ENCODE measurements at regions not wholly inside any gene's neighbourhood (a gene's known extent, or its start where the extent isn't known, plus 50 kb on each side); places are given as distances from the start of the nearest gene placed in this dataset.

DNA sequence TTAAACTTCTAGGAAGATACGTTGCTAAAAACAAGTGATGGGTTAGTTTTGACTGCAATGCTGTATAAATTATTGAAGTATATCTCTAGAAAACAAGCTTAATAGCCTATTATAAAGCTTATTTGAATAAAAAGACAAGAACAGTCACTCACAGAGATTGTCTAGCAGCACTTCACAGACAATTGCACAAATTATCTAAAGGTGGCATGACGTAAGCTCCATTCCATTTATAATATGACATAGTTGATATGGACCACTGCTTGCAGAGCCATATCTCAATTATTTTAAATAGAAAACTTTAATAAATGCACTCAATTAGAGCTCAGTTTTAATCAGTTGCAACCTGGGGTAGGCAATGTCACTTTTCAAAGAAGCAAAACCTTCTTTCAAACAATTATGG is 319.9 kb upstream of the GBE1 start:
- peaks cover 65% of the 10 kb centered on the region for H3K4me1 ChIP-seq (ENCODE audit: insufficient read depth, low read length)
- peak overlapping the region; percentile 74 for H3K4me2 ChIP-seq (ENCODE audit: low read length)
- H3K4me3 ChIP-seq (ENCODE audit: low read length), result no peak overlapping the region
- ChIA-PET POLR2A (ENCODE audit: unreplicated experiment) (interaction anchor here (0.5 kb wide), 2 partner anchors 229 to 322 kb away, joined by 3 to 4 read pairs; no protein-coding TSS in a partner anchor), CTCF (interaction anchor here (0.6 kb wide), 1 partner anchor 248 kb away, joined by 3 read pairs; no protein-coding TSS in a partner anchor)
- H3F3A ChIP-seq (ENCODE audit: low read length, unreplicated experiment), result no peaks in the 10 kb centered on the region
- no peaks in the 10 kb centered on the region for H3K36me3 ChIP-seq (ENCODE audit: low read depth, low read length)
- H2AFZ ChIP-seq (ENCODE audit: low read length), result no peak overlapping the region
- no TSS peak for BruUV-seq (replicated peaks)
- H3K9me3 ChIP-seq (ENCODE audit: low read length), result no peaks in the 10 kb centered on the region
- no peaks in the 10 kb centered on the region for H3K9me2 ChIP-seq (replicated peaks; ENCODE audit: low read length)
- H3K9ac ChIP-seq (ENCODE audit: low read length), result no peak overlapping the region; the same call in 1 of the 2 replicates
- no peaks in the 10 kb centered on the region for H3K79me2 ChIP-seq (ENCODE audit: low read length)
- H4K20me1 ChIP-seq (ENCODE audit: low read length), result no peaks in the 10 kb centered on the region
- ATAC-seq (no peak), DNase-seq (no peak)
- no peaks in the 10 kb centered on the region for H3K27me3 ChIP-seq (ENCODE audit: low read length)
- no peak for TF ChIP-seq EZH2phosphoT487 (IDR thresholded peaks at IDR 0.05; ENCODE audit: borderline replicate concordance, low read length)
- no peak for TF ChIP-seq EZH2 (IDR thresholded peaks at IDR 0.05; ENCODE audit: low read length, unreplicated experiment)
- TF ChIP-seq, protein P1, sequence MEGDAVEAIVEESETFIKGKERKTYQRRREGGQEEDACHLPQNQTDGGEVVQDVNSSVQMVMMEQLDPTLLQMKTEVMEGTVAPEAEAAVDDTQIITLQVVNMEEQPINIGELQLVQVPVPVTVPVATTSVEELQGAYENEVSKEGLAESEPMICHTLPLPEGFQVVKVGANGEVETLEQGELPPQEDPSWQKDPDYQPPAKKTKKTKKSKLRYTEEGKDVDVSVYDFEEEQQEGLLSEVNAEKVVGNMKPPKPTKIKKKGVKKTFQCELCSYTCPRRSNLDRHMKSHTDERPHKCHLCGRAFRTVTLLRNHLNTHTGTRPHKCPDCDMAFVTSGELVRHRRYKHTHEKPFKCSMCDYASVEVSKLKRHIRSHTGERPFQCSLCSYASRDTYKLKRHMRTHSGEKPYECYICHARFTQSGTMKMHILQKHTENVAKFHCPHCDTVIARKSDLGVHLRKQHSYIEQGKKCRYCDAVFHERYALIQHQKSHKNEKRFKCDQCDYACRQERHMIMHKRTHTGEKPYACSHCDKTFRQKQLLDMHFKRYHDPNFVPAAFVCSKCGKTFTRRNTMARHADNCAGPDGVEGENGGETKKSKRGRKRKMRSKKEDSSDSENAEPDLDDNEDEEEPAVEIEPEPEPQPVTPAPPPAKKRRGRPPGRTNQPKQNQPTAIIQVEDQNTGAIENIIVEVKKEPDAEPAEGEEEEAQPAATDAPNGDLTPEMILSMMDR (conservative IDR thresholded peaks at IDR 0.05; ENCODE audit: low read depth, low read length), result no peak
- intact Hi-C loops (cut with micrococcal nuclease), result loop anchor here (10.0 kb wide), 1 partner anchor 393 kb away; no protein-coding TSS in a partner anchor
- peak overlapping the region; percentile 72 for H3K27ac ChIP-seq (ENCODE audit: low read length)

DNA sequence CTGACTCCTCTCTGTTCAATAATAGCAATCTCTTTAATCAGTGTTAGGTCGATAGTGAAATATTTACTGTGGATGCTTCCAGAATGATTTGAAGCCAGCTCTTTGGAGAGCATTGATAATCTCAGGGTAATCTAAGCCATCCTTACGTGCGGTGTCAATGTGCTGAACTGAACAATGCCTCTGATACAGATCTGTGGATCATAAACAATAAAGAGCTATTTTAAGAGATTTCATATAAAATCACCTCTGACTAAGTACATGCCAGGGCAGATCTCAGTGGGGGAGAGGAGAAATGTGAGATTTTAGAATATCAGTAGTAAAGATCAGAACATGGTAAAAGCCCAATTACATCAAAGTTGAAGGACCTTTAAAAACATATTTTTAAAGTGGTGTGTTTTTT is 319.3 kb upstream of the GBE1 start:
- Histone ChIP-seq H3K27me3 (ENCODE audit: low read length) (no peaks in the 10 kb centered on the region), H3K4me3 (ENCODE audit: low read length) (peak overlapping the region; percentile 8; the same call in 1 of the 2 replicates), H3K36me3 (ENCODE audit: low read depth, low read length) (no peaks in the 10 kb centered on the region), H3F3A (ENCODE audit: low read length, unreplicated experiment) (no peaks in the 10 kb centered on the region), H3K79me2 (ENCODE audit: low read length) (no peaks in the 10 kb centered on the region), H3K9me2 (replicated peaks; ENCODE audit: low read length) (no peaks in the 10 kb centered on the region), H3K9ac (ENCODE audit: low read length) (peak overlapping the region; percentile 32; the same call in 1 of the 2 replicates), H3K9me3 (ENCODE audit: low read length) (no peaks in the 10 kb centered on the region), H2AFZ (ENCODE audit: low read length) (peak overlapping the region; percentile 25), H3K27ac (ENCODE audit: low read length) (peak overlapping the region; percentile 72), H3K4me2 (ENCODE audit: low read length) (peak overlapping the region; percentile 74), H4K20me1 (ENCODE audit: low read length) (no peaks in the 10 kb centered on the region), H3K4me1 (ENCODE audit: insufficient read depth, low read length) (peaks cover 59% of the 10 kb centered on the region)
- no peak for TF ChIP-seq EZH2 (IDR thresholded peaks at IDR 0.05; ENCODE audit: low read length, unreplicated experiment)
- no peak for TF ChIP-seq EZH2phosphoT487 (IDR thresholded peaks at IDR 0.05; ENCODE audit: borderline replicate concordance, low read length)
- TF ChIP-seq, protein P1 (conservative IDR thresholded peaks at IDR 0.05; ENCODE audit: low read depth, low read length), result no peak
- DNase-seq (peak; percentile 61), ATAC-seq (peak; percentile 60)
- ChIA-PET CTCF (no interaction called here), POLR2A (ENCODE audit: unreplicated experiment) (interaction anchor here (0.5 kb wide), 2 partner anchors 229 to 321 kb away, joined by 3 to 4 read pairs; no protein-coding TSS in a partner anchor)
- no TSS peak for BruUV-seq (replicated peaks)
- intact Hi-C loops (cut with micrococcal nuclease), result loop anchor here (10.0 kb wide), 1 partner anchor 394 kb away; no protein-coding TSS in a partner anchor

DNA sequence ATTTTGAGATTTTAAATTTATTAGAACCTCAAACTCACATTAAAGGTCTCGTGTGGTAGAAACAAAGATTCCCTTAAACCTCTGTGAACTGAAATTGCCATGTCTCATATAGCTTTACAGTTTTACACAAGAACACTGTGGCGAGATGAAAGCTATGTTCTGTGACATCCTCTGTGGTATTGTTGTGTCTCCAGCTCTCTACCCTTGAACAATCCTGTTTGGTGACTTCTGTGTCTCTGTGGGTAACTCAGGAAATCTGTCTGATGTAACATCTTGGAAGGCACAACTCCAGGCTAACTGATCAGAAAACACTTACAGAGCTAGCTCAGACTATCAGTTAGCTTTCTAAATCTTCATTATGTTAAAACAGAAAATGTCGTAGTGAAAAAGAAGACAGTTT is 318.8 kb upstream of the GBE1 start:
- TF ChIP-seq EZH2 (IDR thresholded peaks at IDR 0.05; ENCODE audit: low read length, unreplicated experiment) (no peak), EZH2phosphoT487 (IDR thresholded peaks at IDR 0.05; ENCODE audit: borderline replicate concordance, low read length) (no peak)
- TF ChIP-seq, protein P1 (conservative IDR thresholded peaks at IDR 0.05; ENCODE audit: low read depth, low read length), result no peak
- Histone ChIP-seq H3K27me3 (ENCODE audit: low read length) (no peaks in the 10 kb centered on the region), H3K36me3 (ENCODE audit: low read depth, low read length) (no peaks in the 10 kb centered on the region), H3K4me1 (ENCODE audit: insufficient read depth, low read length) (peaks cover 54% of the 10 kb centered on the region), H3K27ac (ENCODE audit: low read length) (peak overlapping the region; percentile 72), H3K9me3 (ENCODE audit: low read length) (no peaks in the 10 kb centered on the region), H3K9ac (ENCODE audit: low read length) (peak overlapping the region; percentile 32; the same call in 1 of the 2 replicates), H3K4me3 (ENCODE audit: low read length) (peak overlapping the region; percentile 8; the same call in 1 of the 2 replicates), H3K9me2 (replicated peaks; ENCODE audit: low read length) (no peaks in the 10 kb centered on the region), H3F3A (ENCODE audit: low read length, unreplicated experiment) (no peaks in the 10 kb centered on the region), H2AFZ (ENCODE audit: low read length) (peak overlapping the region; percentile 25), H3K4me2 (ENCODE audit: low read length) (peak overlapping the region; percentile 74), H3K79me2 (ENCODE audit: low read length) (no peaks in the 10 kb centered on the region), H4K20me1 (ENCODE audit: low read length) (no peaks in the 10 kb centered on the region)
- CTCF ChIA-PET, result no interaction called here
- POLR2A ChIA-PET (ENCODE audit: unreplicated experiment), result no interaction called here
- peak; percentile 20; the same call in 1 of the 2 replicates for ATAC-seq
- peak; percentile 72 for DNase-seq
- intact Hi-C loops (cut with micrococcal nuclease), result loop anchor here (10.0 kb wide), 1 partner anchor 395 kb away; no protein-coding TSS in a partner anchor
- no TSS peak for BruUV-seq (replicated peaks)

All from PC-3 (cell line).